Omental fat pad (tissue), 3 donors: ENCODE measurements at regions not wholly inside any gene's neighbourhood (a gene's known extent, or its start where the extent isn't known, plus 50 kb on each side); places are given as distances from the start of the nearest gene placed in this dataset.
A peak's percentile ranks its signal among the peaks of the same experiment; 100 is the strongest.

Source experiments
- ATAC-seq: fragments of 150-250 bp; one replicate; pipeline ENCODE4 v1.9.1; 2016; ENCODE audit warnings: mild to moderate bottlenecking, moderate library complexity; ENCODE audit not compliant: low FRiP score
- DNase-seq: peaks from one replicate; pipeline ENCODE4 v3.0.0-alpha.2; 2019; ENCODE audit warnings: low spot score
- TF ChIP-seq, protein P1 (sequence below), 3 donors: fragments of 450-650 bp; IDR thresholded peaks; one replicate each; pipeline ENCODE4 v1.5.1; 2016 to 2017; ENCODE audit warnings: antibody characterized with exemption in 3 of 3, mild to moderate bottlenecking in 3 of 3, moderate library complexity in 2 of 3

GRCh38 chr3:14289590-14290461 lies 111.2 kb downstream of the LSM3 start:
- TF ChIP-seq, protein P1, sequence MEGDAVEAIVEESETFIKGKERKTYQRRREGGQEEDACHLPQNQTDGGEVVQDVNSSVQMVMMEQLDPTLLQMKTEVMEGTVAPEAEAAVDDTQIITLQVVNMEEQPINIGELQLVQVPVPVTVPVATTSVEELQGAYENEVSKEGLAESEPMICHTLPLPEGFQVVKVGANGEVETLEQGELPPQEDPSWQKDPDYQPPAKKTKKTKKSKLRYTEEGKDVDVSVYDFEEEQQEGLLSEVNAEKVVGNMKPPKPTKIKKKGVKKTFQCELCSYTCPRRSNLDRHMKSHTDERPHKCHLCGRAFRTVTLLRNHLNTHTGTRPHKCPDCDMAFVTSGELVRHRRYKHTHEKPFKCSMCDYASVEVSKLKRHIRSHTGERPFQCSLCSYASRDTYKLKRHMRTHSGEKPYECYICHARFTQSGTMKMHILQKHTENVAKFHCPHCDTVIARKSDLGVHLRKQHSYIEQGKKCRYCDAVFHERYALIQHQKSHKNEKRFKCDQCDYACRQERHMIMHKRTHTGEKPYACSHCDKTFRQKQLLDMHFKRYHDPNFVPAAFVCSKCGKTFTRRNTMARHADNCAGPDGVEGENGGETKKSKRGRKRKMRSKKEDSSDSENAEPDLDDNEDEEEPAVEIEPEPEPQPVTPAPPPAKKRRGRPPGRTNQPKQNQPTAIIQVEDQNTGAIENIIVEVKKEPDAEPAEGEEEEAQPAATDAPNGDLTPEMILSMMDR (IDR thresholded peaks at IDR 0.05) = no peak
- ATAC-seq (no peak), DNase-seq (no peak)

GRCh38 chr3:14290631-14291385 lies 111.6 kb upstream of the SLC6A6 start:
- TF ChIP-seq, protein P1 (IDR thresholded peaks at IDR 0.05) = no peak
- no peak for ATAC-seq
- DNase-seq = no peak

DNA sequence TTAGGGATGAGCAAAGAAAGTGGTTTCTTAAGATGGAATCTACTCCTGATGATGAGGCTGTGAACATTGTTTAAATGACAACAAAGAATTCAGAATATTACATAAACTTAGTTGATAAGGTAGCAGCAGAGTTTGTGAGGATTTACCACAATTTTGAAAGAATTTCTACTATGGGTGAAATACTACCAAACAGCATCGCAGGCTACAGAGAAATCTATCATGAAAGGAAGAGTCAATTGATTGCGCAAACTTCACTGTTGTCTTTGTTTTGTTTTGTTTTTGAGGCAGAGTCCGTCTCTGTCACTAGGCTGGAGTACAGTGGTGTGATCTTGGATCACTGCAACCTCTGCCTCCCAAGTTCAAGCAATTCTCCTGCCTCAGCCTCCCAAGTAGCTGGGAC lies 107.4 kb upstream of the SLC6A6 start:
- DNase-seq (no peak), ATAC-seq (no peak)
- TF ChIP-seq, protein P1 (IDR thresholded peaks at IDR 0.05) = no peak

DNA sequence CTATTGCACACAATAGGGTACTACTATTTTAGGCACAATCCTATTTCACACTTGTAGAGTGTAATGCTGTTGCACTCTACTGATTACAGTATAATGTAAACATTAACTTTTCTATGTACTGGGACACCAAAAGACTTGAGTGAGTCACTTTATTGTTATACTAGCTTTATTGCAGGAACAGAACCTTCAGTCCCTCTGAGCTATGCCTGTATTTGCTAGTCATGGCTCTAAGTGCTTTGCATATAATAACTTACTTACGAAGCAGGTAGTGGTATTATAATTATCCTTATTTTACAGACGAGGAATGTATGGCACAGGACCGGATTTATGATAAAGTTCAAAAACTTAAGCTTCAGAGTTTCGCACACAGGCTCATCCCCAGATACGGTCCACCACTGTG lies 106.6 kb upstream of the SLC6A6 start:
- ATAC-seq (no peak), DNase-seq (no peak)
- TF ChIP-seq, protein P1 (IDR thresholded peaks at IDR 0.05) = no peak

DNA sequence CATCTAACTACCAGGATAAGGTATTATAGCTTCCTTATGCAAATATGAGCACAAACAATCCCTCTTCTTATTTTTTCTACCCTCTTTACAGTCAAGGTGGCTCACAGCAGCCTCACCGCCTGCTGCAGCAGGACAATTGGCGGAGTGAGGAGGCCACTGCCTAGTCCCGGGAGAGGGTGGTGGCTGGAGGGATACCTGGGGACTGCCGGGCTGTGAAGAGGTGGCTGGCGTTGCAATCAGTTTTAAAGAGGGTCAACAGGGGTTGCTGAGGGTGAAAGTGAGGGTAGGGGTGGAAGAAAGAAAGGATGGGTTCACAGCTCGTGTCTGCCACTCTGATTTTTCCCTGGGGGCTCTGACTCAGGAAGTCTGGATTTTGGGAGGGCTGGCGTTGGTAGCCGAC lies 105.1 kb upstream of the SLC6A6 start:
- TF ChIP-seq, protein P1 (IDR thresholded peaks at IDR 0.05) = no peak
- DNase-seq = no peak
- ATAC-seq = no peak

- DNase-seq (no peak), ATAC-seq (peak; percentile 67)
- TF ChIP-seq, protein P1 (IDR thresholded peaks at IDR 0.05) = no peak
Observed at GRCh38 chr3:14297784-14298236, 104.6 kb upstream of the SLC6A6 start.
